ENCODE measurements at regions not wholly inside any gene's neighbourhood (a gene's known extent, or its start where the extent isn't known, plus 50 kb on each side); places are given as distances from the start of the nearest gene placed in this dataset.

- H3K27me3 ChIP-seq (replicated peaks), result no peaks in the 10 kb centered on the region
- no peak for DNase-seq (ENCODE audit: low read depth in 1 of 2, low spot score in 2 of 2)
- no peaks in the 10 kb centered on the region for H3K36me3 ChIP-seq
- no peak overlapping the region for H3K27ac ChIP-seq
- no peak overlapping the region for H3K4me3 ChIP-seq
- no peaks in the 10 kb centered on the region for H3K4me1 ChIP-seq (replicated peaks)
- H3K9me3 ChIP-seq (replicated peaks), result no peaks in the 10 kb centered on the region
Measured at GRCh38 chr2:224281374-224281773, 120.5 kb downstream of the FAM124B start.

GRCh38 chr2:224278531-224278930, 123.4 kb downstream of the FAM124B start:
- no peaks in the 10 kb centered on the region for H3K36me3 ChIP-seq
- H3K4me3 ChIP-seq, result no peak overlapping the region
- no peaks in the 10 kb centered on the region for H3K4me1 ChIP-seq (replicated peaks)
- no peaks in the 10 kb centered on the region for H3K9me3 ChIP-seq (replicated peaks)
- DNase-seq (ENCODE audit: low read depth in 1 of 2, low spot score in 2 of 2), result no peak
- H3K27ac ChIP-seq, result no peak overlapping the region
- no peaks in the 10 kb centered on the region for H3K27me3 ChIP-seq (replicated peaks)

GRCh38 chr2:224276251-224276650, 125.7 kb downstream of the FAM124B start:
- no peaks in the 10 kb centered on the region for H3K27me3 ChIP-seq (replicated peaks)
- H3K9me3 ChIP-seq (replicated peaks), result no peaks in the 10 kb centered on the region
- DNase-seq (ENCODE audit: low read depth in 1 of 2, low spot score in 2 of 2), result no peak

GRCh38 chr2:224272237-224272910, 129.5 kb downstream of the FAM124B start:
- no peak for DNase-seq (ENCODE audit: low read depth in 1 of 2, low spot score in 2 of 2)
- H3K36me3 ChIP-seq, result no peaks in the 10 kb centered on the region
- H3K9me3 ChIP-seq (replicated peaks), result no peaks in the 10 kb centered on the region
- no peak overlapping the region for H3K27ac ChIP-seq
- no peak overlapping the region for H3K4me3 ChIP-seq
- H3K4me1 ChIP-seq (replicated peaks), result peaks cover 8% of the 10 kb centered on the region
- no peaks in the 10 kb centered on the region for H3K27me3 ChIP-seq (replicated peaks)

More at GRCh38 chr2:224276251-224276650, 125.7 kb downstream of the FAM124B start:
- H3K36me3 ChIP-seq, result no peaks in the 10 kb centered on the region
- H3K4me3 ChIP-seq, result no peak overlapping the region
- no peaks in the 10 kb centered on the region for H3K4me1 ChIP-seq (replicated peaks)
- H3K27ac ChIP-seq, result no peak overlapping the region

GRCh38 chr2:224271617-224272236, 130.2 kb downstream of the FAM124B start:
- no peak for DNase-seq (ENCODE audit: low read depth in 1 of 2, low spot score in 2 of 2)
- no peaks in the 10 kb centered on the region for H3K27me3 ChIP-seq (replicated peaks)
- H3K9me3 ChIP-seq (replicated peaks), result no peaks in the 10 kb centered on the region
- no peaks in the 10 kb centered on the region for H3K36me3 ChIP-seq
- H3K4me1 ChIP-seq (replicated peaks), result peaks cover 8% of the 10 kb centered on the region
- no peak overlapping the region for H3K27ac ChIP-seq
- no peak overlapping the region for H3K4me3 ChIP-seq

GRCh38 chr2:224268441-224268840, 133.5 kb downstream of the FAM124B start:
- DNase-seq (ENCODE audit: low read depth in 1 of 2, low spot score in 2 of 2), result peak in 1 of 2 experiments; percentile 69
- H3K36me3 ChIP-seq, result no peaks in the 10 kb centered on the region
- no peaks in the 10 kb centered on the region for H3K9me3 ChIP-seq (replicated peaks)
- H3K4me3 ChIP-seq, result no peak overlapping the region
- peak overlapping the region; percentile 59 for H3K27ac ChIP-seq
- peaks cover 8% of the 10 kb centered on the region for H3K4me1 ChIP-seq (replicated peaks)
- no peaks in the 10 kb centered on the region for H3K27me3 ChIP-seq (replicated peaks)

- Histone ChIP-seq H3K27me3 (replicated peaks) (no peaks in the 10 kb centered on the region), H3K4me1 (replicated peaks) (peaks cover 8% of the 10 kb centered on the region), H3K4me3 (no peak overlapping the region), H3K27ac (no peak overlapping the region), H3K36me3 (no peaks in the 10 kb centered on the region), H3K9me3 (replicated peaks) (no peaks in the 10 kb centered on the region)
- DNase-seq (ENCODE audit: low read depth in 1 of 2, low spot score in 2 of 2), result no peak
Measured at GRCh38 chr2:224264259-224264658, 137.6 kb downstream of the FAM124B start.

GRCh38 chr2:224263571-224264043, 138.3 kb downstream of the FAM124B start:
- no peak overlapping the region for H3K27ac ChIP-seq
- no peaks in the 10 kb centered on the region for H3K27me3 ChIP-seq (replicated peaks)
- no peaks in the 10 kb centered on the region for H3K9me3 ChIP-seq (replicated peaks)
- DNase-seq (ENCODE audit: low read depth in 1 of 2, low spot score in 2 of 2), result no peak
- no peaks in the 10 kb centered on the region for H3K36me3 ChIP-seq
- H3K4me1 ChIP-seq (replicated peaks), result peaks cover 5% of the 10 kb centered on the region
- H3K4me3 ChIP-seq, result no peak overlapping the region

GRCh38 chr2:224261326-224261725, 140.6 kb downstream of the FAM124B start:
- no peak overlapping the region for H3K4me3 ChIP-seq
- H3K4me1 ChIP-seq (replicated peaks), result no peaks in the 10 kb centered on the region
- no peak overlapping the region for H3K27ac ChIP-seq
- no peaks in the 10 kb centered on the region for H3K27me3 ChIP-seq (replicated peaks)
- no peaks in the 10 kb centered on the region for H3K9me3 ChIP-seq (replicated peaks)
- no peaks in the 10 kb centered on the region for H3K36me3 ChIP-seq
- no peak for DNase-seq (ENCODE audit: low read depth in 1 of 2, low spot score in 2 of 2)

GRCh38 chr2:224260372-224261020, 141.4 kb downstream of the FAM124B start:
- Histone ChIP-seq H3K36me3 (no peaks in the 10 kb centered on the region), H3K27me3 (replicated peaks) (no peaks in the 10 kb centered on the region), H3K4me3 (no peak overlapping the region), H3K27ac (no peak overlapping the region), H3K4me1 (replicated peaks) (no peaks in the 10 kb centered on the region), H3K9me3 (replicated peaks) (no peaks in the 10 kb centered on the region)
- DNase-seq (ENCODE audit: low read depth in 1 of 2, low spot score in 2 of 2), result no peak

- no peak overlapping the region for H3K4me3 ChIP-seq
- no peaks in the 10 kb centered on the region for H3K9me3 ChIP-seq (replicated peaks)
- no peaks in the 10 kb centered on the region for H3K4me1 ChIP-seq (replicated peaks)
- no peak overlapping the region for H3K27ac ChIP-seq
- DNase-seq (ENCODE audit: low read depth in 1 of 2, low spot score in 2 of 2), result no peak
- H3K36me3 ChIP-seq, result no peaks in the 10 kb centered on the region
- H3K27me3 ChIP-seq (replicated peaks), result no peaks in the 10 kb centered on the region
Measured at GRCh38 chr2:224259831-224260230, 142.1 kb downstream of the FAM124B start.

GRCh38 chr2:224258059-224258458, 143.8 kb downstream of the FAM124B start:
- Histone ChIP-seq H3K27ac (no peak overlapping the region), H3K36me3 (no peaks in the 10 kb centered on the region), H3K4me3 (no peak overlapping the region), H3K4me1 (replicated peaks) (no peaks in the 10 kb centered on the region), H3K9me3 (replicated peaks) (no peaks in the 10 kb centered on the region), H3K27me3 (replicated peaks) (no peaks in the 10 kb centered on the region)
- DNase-seq (ENCODE audit: low read depth in 1 of 2, low spot score in 2 of 2), result no peak

- no peak for DNase-seq (ENCODE audit: low read depth in 1 of 2, low spot score in 2 of 2)
- Histone ChIP-seq H3K9me3 (replicated peaks) (no peaks in the 10 kb centered on the region), H3K27me3 (replicated peaks) (no peaks in the 10 kb centered on the region), H3K27ac (no peak overlapping the region), H3K4me1 (replicated peaks) (no peaks in the 10 kb centered on the region), H3K36me3 (no peaks in the 10 kb centered on the region), H3K4me3 (no peak overlapping the region)
Measured at GRCh38 chr2:224257156-224257555, 144.8 kb downstream of the FAM124B start.

- H3K9me3 ChIP-seq (replicated peaks), result no peaks in the 10 kb centered on the region
- no peaks in the 10 kb centered on the region for H3K4me1 ChIP-seq (replicated peaks)
- H3K27ac ChIP-seq, result no peak overlapping the region
- DNase-seq (ENCODE audit: low read depth in 1 of 2, low spot score in 2 of 2), result no peak
- H3K27me3 ChIP-seq (replicated peaks), result no peaks in the 10 kb centered on the region
- H3K36me3 ChIP-seq, result no peaks in the 10 kb centered on the region
- H3K4me3 ChIP-seq, result no peak overlapping the region
Measured at GRCh38 chr2:224253464-224253863, 148.4 kb downstream of the FAM124B start.
